ENCODE measurements at regions not wholly inside any gene's neighbourhood (a gene's known extent, or its start where the extent isn't known, plus 50 kb on each side); places are given as distances from the start of the nearest gene placed in this dataset.
"Not testable (repeated sequence)": the region's sequence is repeated elsewhere in the genome, so short reads cannot be mapped to it uniquely, and the experiment has no call there.

DNA sequence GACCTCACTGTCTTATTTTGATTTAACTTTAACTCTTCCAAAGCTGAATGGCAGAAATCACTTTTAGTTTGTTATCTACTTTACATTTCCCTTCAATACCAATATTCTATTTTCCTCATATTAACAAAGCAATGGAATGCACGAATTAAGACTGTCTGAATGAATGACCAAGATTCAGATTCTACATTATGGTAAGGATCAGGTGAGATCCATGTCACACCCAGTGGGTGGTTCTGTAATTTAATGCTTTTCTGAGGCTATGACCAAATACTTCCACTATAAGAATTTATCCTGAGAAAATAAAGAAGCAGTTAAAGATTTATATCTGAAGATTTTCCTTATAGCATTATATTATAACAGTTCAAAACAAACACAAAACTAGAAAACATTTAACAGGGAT lies 90.2 kb upstream of the NUPR2 start:
- H3K27me3 ChIP-seq, result no peaks in the 10 kb centered on the region
- Mint-ChIP-seq H3K36me3 (no peaks in the 10 kb centered on the region), H3K27ac (no peak overlapping the region), H3K4me1 (no peaks in the 10 kb centered on the region), H3K9me3 (peaks cover 33% of the 10 kb centered on the region), H3K4me3 (no peak overlapping the region), H3K27me3 (ENCODE audit: insufficient read depth, low read depth) (no peaks in the 10 kb centered on the region)
- no peak overlapping the region for H3K9ac ChIP-seq
- H3K36me3 ChIP-seq, result no peaks in the 10 kb centered on the region
- H4K20me1 ChIP-seq (ENCODE audit: low read depth), result no peaks in the 10 kb centered on the region
- peaks cover 4% of the 10 kb centered on the region for H3F3A ChIP-seq (ENCODE audit: low read depth)
- DNase-seq (ENCODE audit: low spot score), result no peak
- peaks cover 57% of the 10 kb centered on the region for H3K9me3 ChIP-seq (ENCODE audit: low read depth)
- no peaks in the 10 kb centered on the region for H3K79me2 ChIP-seq (ENCODE audit: low read depth)
- no peak overlapping the region for H3K4me2 ChIP-seq
- TF ChIP-seq EZH2phosphoT487 (IDR thresholded peaks at IDR 0.05), result no peak
- no peaks in the 10 kb centered on the region for H3K4me1 ChIP-seq
- no peak overlapping the region for H3K4me3 ChIP-seq
- H3K27ac ChIP-seq, result no peak overlapping the region
- H2AFZ ChIP-seq (replicated peaks), result no peak overlapping the region

DNA sequence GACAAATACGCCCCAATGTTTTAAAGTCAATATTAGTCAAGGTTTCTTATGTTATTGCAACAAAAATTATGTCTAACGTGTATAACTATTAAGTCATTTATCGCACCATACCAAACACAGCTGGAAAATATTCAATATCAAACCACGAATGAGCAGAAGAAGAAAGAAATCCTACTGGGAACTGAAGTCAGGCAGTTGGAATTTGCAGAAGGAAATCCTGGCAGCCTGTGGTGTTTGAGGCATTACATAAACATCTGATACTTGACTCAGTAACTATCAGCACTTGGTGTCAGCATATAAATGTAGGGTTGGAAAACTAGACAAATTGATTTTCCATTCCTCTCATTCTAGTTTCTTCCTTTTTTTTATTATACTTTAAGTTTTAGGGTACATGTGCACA lies 83.4 kb upstream of the NUPR2 start:
- no peaks in the 10 kb centered on the region for H3K27me3 ChIP-seq
- H3K4me3 Mint-ChIP-seq, result no peak overlapping the region
- H3K4me2 ChIP-seq, result no peak overlapping the region
- peaks cover 24% of the 10 kb centered on the region for H3K9me3 ChIP-seq (ENCODE audit: low read depth)
- H3K27ac Mint-ChIP-seq, result no peak overlapping the region
- no peak for DNase-seq (ENCODE audit: low spot score)
- no peak overlapping the region for H3K27ac ChIP-seq
- H3K9ac ChIP-seq, result no peak overlapping the region
- no peaks in the 10 kb centered on the region for H3K4me1 Mint-ChIP-seq
- no peaks in the 10 kb centered on the region for H4K20me1 ChIP-seq (ENCODE audit: low read depth)
- H3F3A ChIP-seq (ENCODE audit: low read depth), result no peaks in the 10 kb centered on the region
- H3K79me2 ChIP-seq (ENCODE audit: low read depth), result no peaks in the 10 kb centered on the region
- H3K36me3 Mint-ChIP-seq, result no peaks in the 10 kb centered on the region
- no peaks in the 10 kb centered on the region for H3K36me3 ChIP-seq
- peaks cover 40% of the 10 kb centered on the region for H3K9me3 Mint-ChIP-seq
- H3K4me3 ChIP-seq, result no peak overlapping the region
- no peaks in the 10 kb centered on the region for H3K4me1 ChIP-seq
- H3K27me3 Mint-ChIP-seq (ENCODE audit: insufficient read depth, low read depth), result peaks cover 2% of the 10 kb centered on the region
- TF ChIP-seq EZH2phosphoT487 (IDR thresholded peaks at IDR 0.05) (no peak), EZH2 (IDR thresholded peaks at IDR 0.05) (no peak)
- TF ChIP-seq, protein P1, sequence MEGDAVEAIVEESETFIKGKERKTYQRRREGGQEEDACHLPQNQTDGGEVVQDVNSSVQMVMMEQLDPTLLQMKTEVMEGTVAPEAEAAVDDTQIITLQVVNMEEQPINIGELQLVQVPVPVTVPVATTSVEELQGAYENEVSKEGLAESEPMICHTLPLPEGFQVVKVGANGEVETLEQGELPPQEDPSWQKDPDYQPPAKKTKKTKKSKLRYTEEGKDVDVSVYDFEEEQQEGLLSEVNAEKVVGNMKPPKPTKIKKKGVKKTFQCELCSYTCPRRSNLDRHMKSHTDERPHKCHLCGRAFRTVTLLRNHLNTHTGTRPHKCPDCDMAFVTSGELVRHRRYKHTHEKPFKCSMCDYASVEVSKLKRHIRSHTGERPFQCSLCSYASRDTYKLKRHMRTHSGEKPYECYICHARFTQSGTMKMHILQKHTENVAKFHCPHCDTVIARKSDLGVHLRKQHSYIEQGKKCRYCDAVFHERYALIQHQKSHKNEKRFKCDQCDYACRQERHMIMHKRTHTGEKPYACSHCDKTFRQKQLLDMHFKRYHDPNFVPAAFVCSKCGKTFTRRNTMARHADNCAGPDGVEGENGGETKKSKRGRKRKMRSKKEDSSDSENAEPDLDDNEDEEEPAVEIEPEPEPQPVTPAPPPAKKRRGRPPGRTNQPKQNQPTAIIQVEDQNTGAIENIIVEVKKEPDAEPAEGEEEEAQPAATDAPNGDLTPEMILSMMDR (IDR thresholded peaks at IDR 0.05), result no peak
- H2AFZ ChIP-seq (replicated peaks), result no peak overlapping the region

DNA sequence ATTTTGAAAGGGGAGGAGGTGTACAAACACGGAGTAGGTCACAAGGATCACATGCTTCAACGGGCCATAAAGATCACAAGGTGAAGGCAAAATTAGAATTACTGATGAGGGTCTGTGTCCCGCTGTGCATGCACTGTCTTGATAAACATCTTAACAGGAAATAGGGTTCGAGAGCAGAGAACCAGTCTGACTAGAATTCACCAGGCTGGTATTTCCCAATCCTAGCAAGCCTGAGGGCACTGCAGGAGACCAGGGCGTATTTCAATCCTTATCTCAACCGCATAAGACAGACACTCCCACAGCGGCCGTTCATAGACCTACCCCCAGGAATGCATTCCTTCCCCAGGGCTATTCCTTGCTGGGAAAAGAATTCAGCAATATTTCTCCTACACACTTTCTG lies 80.0 kb upstream of the NUPR2 start:
- not testable (repeated sequence) for H3K27me3 ChIP-seq; H3K27me3 Mint-ChIP-seq (ENCODE audit: insufficient read depth, low read depth); H2AFZ ChIP-seq (replicated peaks); H3K4me3 Mint-ChIP-seq; H3K4me1 Mint-ChIP-seq; H3K4me2 ChIP-seq; H3K79me2 ChIP-seq (ENCODE audit: low read depth); H3K36me3 Mint-ChIP-seq; H3K4me3 ChIP-seq; H3K9ac ChIP-seq; DNase-seq (ENCODE audit: low spot score); H3K27ac Mint-ChIP-seq; H4K20me1 ChIP-seq (ENCODE audit: low read depth); H3K9me3 ChIP-seq (ENCODE audit: low read depth); H3F3A ChIP-seq (ENCODE audit: low read depth); H3K4me1 ChIP-seq; H3K27ac ChIP-seq; H3K36me3 ChIP-seq
- peaks cover 49% of the 10 kb centered on the region for H3K9me3 Mint-ChIP-seq

DNA sequence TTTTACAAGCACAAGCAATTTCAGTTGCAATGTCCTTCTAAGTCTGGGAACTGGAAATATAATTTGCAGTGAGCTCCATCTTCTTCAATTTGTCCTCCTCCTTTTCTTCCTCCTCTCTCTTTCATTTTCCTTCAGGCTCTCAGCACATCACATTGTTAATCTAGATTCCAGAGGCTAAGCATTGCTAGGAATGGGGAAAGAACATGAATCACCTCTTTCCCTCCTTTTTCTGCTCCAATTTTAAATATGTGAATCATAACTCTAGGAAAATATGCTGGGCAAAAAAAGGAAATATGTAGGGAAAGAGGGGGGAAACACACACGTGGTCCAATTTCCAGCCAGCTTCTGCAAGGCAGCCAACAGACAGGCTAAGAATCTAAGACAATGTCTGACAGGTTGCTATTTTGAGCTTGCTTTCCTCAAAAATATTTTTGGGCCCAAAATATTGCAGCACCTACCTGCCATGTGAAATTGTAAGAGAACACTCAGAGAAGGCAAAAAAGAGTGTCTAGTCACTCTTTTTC lies 72.7 kb upstream of the NUPR2 start:
- H3K4me1 Mint-ChIP-seq, result no peaks in the 10 kb centered on the region
- Histone ChIP-seq H3K4me2 (no peak overlapping the region), H3K36me3 (no peaks in the 10 kb centered on the region), H3K4me3 (no peak overlapping the region), H3K79me2 (ENCODE audit: low read depth) (no peaks in the 10 kb centered on the region), H3F3A (ENCODE audit: low read depth) (no peaks in the 10 kb centered on the region), H3K27me3 (no peaks in the 10 kb centered on the region), H3K27ac (no peak overlapping the region), H3K9ac (no peak overlapping the region), H4K20me1 (ENCODE audit: low read depth) (no peaks in the 10 kb centered on the region), H3K4me1 (no peaks in the 10 kb centered on the region), H2AFZ (replicated peaks) (no peak overlapping the region), H3K9me3 (ENCODE audit: low read depth) (peaks cover 33% of the 10 kb centered on the region)
- no peak for DNase-seq (ENCODE audit: low spot score)
- peaks cover 41% of the 10 kb centered on the region for H3K9me3 Mint-ChIP-seq
- H3K27me3 Mint-ChIP-seq (ENCODE audit: insufficient read depth, low read depth), result no peaks in the 10 kb centered on the region
- H3K4me3 Mint-ChIP-seq, result no peak overlapping the region
- H3K36me3 Mint-ChIP-seq, result no peaks in the 10 kb centered on the region
- no peak for TF ChIP-seq EZH2 (IDR thresholded peaks at IDR 0.05)
- no peak for TF ChIP-seq EZH2phosphoT487 (IDR thresholded peaks at IDR 0.05)
- TF ChIP-seq, protein P1 (IDR thresholded peaks at IDR 0.05), result no peak
- no peak overlapping the region for H3K27ac Mint-ChIP-seq
